GM18507 (cell line): ENCODE measurements at regions not wholly inside any gene's neighbourhood (a gene's known extent, or its start where the extent isn't known, plus 50 kb on each side); places are given as distances from the start of the nearest gene placed in this dataset.
"Not testable (repeated sequence)": the region's sequence is repeated elsewhere in the genome, so short reads cannot be mapped to it uniquely, and the experiment has no call there.

Experiments
- DNase-seq: peaks from one replicate; pipeline ENCODE4 v3.0.0; 2011; ENCODE audit warnings: low read depth; ENCODE audit not compliant: insufficient read length; ENCODE audit errors: extremely low spot score
- FAIRE-seq: peaks from 2 replicates; lab custom pipeline; 2011; peaks lifted over from hg19 to GRCh38; lab: Jason Lieb, UNC

- no peak for FAIRE-seq
Observed at GRCh38 chr5:154702477-154702876, 52.7 kb upstream of the LARP1 start.

GRCh38 chr5:154701725-154702124 is 53.5 kb upstream of the LARP1 start:
- FAIRE-seq, DNase-seq: not testable (repeated sequence)

More at GRCh38 chr5:154702477-154702876, 52.7 kb upstream of the LARP1 start:
- no peak for DNase-seq

- FAIRE-seq (no peak), DNase-seq (no peak)
Observed at GRCh38 chr5:154701181-154701580, 54.0 kb upstream of the LARP1 start.

- DNase-seq, FAIRE-seq: not testable (repeated sequence)
Observed at GRCh38 chr5:154700289-154700928, 54.8 kb upstream of the LARP1 start.

- FAIRE-seq, result no peak
- DNase-seq, result no peak
Observed at GRCh38 chr5:154698763-154699162, 56.4 kb upstream of the LARP1 start.

- no peak for FAIRE-seq
- no peak for DNase-seq
Observed at GRCh38 chr5:154697371-154697770, 57.8 kb upstream of the LARP1 start.

- FAIRE-seq (no peak), DNase-seq (no peak)
Observed at GRCh38 chr5:154696891-154697290, 58.3 kb upstream of the LARP1 start.

GRCh38 chr5:154694159-154694558 is 61.0 kb upstream of the LARP1 start:
- FAIRE-seq, result no peak

GRCh38 chr5:154690488-154690887 is 64.7 kb upstream of the LARP1 start:
- FAIRE-seq, result no peak
- no peak for DNase-seq

More at GRCh38 chr5:154694159-154694558, 61.0 kb upstream of the LARP1 start:
- no peak for DNase-seq

GRCh38 chr5:154686490-154686889 is 68.7 kb upstream of the LARP1 start:
- FAIRE-seq (no peak), DNase-seq (no peak)

- FAIRE-seq, result no peak
Observed at GRCh38 chr5:154683101-154683880, 71.9 kb upstream of the LARP1 start.

GRCh38 chr5:154679501-154679900 is 75.7 kb upstream of the LARP1 start:
- no peak for FAIRE-seq
- DNase-seq, result no peak

More at GRCh38 chr5:154683101-154683880, 71.9 kb upstream of the LARP1 start:
- DNase-seq, result no peak

- no peak for FAIRE-seq
Observed at GRCh38 chr5:154677921-154678320, 77.3 kb upstream of the LARP1 start.

GRCh38 chr5:154676508-154676907 is 78.7 kb upstream of the LARP1 start:
- DNase-seq, result no peak
- FAIRE-seq, result no peak

More at GRCh38 chr5:154677921-154678320, 77.3 kb upstream of the LARP1 start:
- DNase-seq, result no peak

- FAIRE-seq (no peak), DNase-seq (no peak)
Observed at GRCh38 chr5:154674029-154674428, 81.1 kb upstream of the LARP1 start.

- DNase-seq (no peak), FAIRE-seq (no peak)
Observed at GRCh38 chr5:154673506-154673905, 81.7 kb upstream of the LARP1 start.

- not testable (repeated sequence) for FAIRE-seq, DNase-seq
Observed at GRCh38 chr5:154669913-154670312, 85.3 kb upstream of the LARP1 start.

- DNase-seq (no peak), FAIRE-seq (no peak)
Observed at GRCh38 chr5:154669402-154669801, 85.8 kb upstream of the LARP1 start.

GRCh38 chr5:154664869-154665268 is 90.3 kb upstream of the LARP1 start:
- FAIRE-seq, result no peak
- DNase-seq, result no peak

GRCh38 chr5:154663424-154663823 is 91.8 kb upstream of the LARP1 start:
- no peak for FAIRE-seq
- no peak for DNase-seq
